ENCODE measurements at regions not wholly inside any gene's neighbourhood (a gene's known extent, or its start where the extent isn't known, plus 50 kb on each side); places are given as distances from the start of the nearest gene placed in this dataset.

- Histone ChIP-seq H3K36me3 (no peaks in the 10 kb centered on the region), H3K4me3 (no peak overlapping the region), H3K4me1 (no peaks in the 10 kb centered on the region), H3K27me3 (no peaks in the 10 kb centered on the region), H3K9me3 (no peaks in the 10 kb centered on the region), H3K27ac (no peak overlapping the region)
- no peak for DNase-seq (ENCODE audit: low spot score)
- TF ChIP-seq CTCF (IDR thresholded peaks at IDR 0.05), result peak in 1 of 2 donors; percentile 52
Observed at GRCh38 chr9:79477955-79478771, 93.6 kb upstream of the TLE4 start.

GRCh38 chr9:79480639-79481038 lies 91.1 kb upstream of the TLE4 start:
- Histone ChIP-seq H3K4me3 (no peak overlapping the region), H3K4me1 (no peaks in the 10 kb centered on the region), H3K36me3 (no peaks in the 10 kb centered on the region), H3K27me3 (no peaks in the 10 kb centered on the region), H3K9me3 (no peaks in the 10 kb centered on the region), H3K27ac (no peak overlapping the region)
- no peak for TF ChIP-seq CTCF (IDR thresholded peaks at IDR 0.05)
- DNase-seq (ENCODE audit: low spot score), result no peak

GRCh38 chr9:79481846-79482477 lies 89.8 kb upstream of the TLE4 start:
- no peaks in the 10 kb centered on the region for H3K9me3 ChIP-seq
- DNase-seq (ENCODE audit: low spot score), result no peak
- H3K4me1 ChIP-seq, result no peaks in the 10 kb centered on the region
- no peak overlapping the region for H3K4me3 ChIP-seq
- H3K27ac ChIP-seq, result no peak overlapping the region
- TF ChIP-seq CTCF (IDR thresholded peaks at IDR 0.05), result no peak
- H3K36me3 ChIP-seq, result no peaks in the 10 kb centered on the region
- no peaks in the 10 kb centered on the region for H3K27me3 ChIP-seq

- H3K9me3 ChIP-seq, result no peaks in the 10 kb centered on the region
- no peaks in the 10 kb centered on the region for H3K36me3 ChIP-seq
- no peak for DNase-seq (ENCODE audit: low spot score)
- no peak overlapping the region for H3K4me3 ChIP-seq
- TF ChIP-seq CTCF (IDR thresholded peaks at IDR 0.05), result no peak
- H3K27me3 ChIP-seq, result no peaks in the 10 kb centered on the region
- H3K27ac ChIP-seq, result no peak overlapping the region
- peaks cover 0 to 6% of the 10 kb centered on the region in 2 donors for H3K4me1 ChIP-seq
Observed at GRCh38 chr9:79485258-79485657, 86.5 kb upstream of the TLE4 start.

GRCh38 chr9:79489261-79490000 lies 82.3 kb upstream of the TLE4 start:
- no peaks in the 10 kb centered on the region for H3K36me3 ChIP-seq
- no peak overlapping the region for H3K4me3 ChIP-seq
- no peak for TF ChIP-seq CTCF (IDR thresholded peaks at IDR 0.05)
- H3K4me1 ChIP-seq, result peaks cover 0 to 6% of the 10 kb centered on the region in 2 donors
- H3K27ac ChIP-seq, result no peak overlapping the region
- H3K27me3 ChIP-seq, result no peaks in the 10 kb centered on the region
- no peak for DNase-seq (ENCODE audit: low spot score)
- no peaks in the 10 kb centered on the region for H3K9me3 ChIP-seq
